ENCODE measurements at regions not wholly inside any gene's neighbourhood (a gene's known extent, or its start where the extent isn't known, plus 50 kb on each side); places are given as distances from the start of the nearest gene placed in this dataset.
A peak's percentile ranks its signal among the peaks of the same experiment; 100 is the strongest.

DNA sequence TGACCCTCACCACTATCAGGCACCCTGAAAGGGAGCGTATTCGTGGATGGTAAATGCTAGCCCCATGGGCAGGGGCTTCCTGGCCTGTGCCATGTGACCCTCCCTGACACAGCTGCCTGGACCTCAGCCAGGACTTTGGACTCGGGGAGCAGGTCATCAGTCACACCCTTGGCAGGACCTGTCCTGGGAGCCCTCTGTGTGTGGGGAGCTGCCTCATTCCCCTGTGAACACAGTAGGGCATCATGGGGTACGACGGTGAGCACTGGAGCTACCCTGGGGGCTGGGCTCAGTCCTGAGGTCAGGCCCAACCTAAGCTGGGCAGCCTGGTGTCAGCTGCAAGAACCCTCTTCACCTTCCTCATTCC is 129.3 kb upstream of the FAM20C start:
- in situ Hi-C loops (cut with MboI; ENCODE audit: low sequenced_read_pairs in 4 of 4), result no loop called here
- H3K4me1 ChIP-seq, result peaks cover 3 to 30% of the 10 kb centered on the region in 2 donors

DNA sequence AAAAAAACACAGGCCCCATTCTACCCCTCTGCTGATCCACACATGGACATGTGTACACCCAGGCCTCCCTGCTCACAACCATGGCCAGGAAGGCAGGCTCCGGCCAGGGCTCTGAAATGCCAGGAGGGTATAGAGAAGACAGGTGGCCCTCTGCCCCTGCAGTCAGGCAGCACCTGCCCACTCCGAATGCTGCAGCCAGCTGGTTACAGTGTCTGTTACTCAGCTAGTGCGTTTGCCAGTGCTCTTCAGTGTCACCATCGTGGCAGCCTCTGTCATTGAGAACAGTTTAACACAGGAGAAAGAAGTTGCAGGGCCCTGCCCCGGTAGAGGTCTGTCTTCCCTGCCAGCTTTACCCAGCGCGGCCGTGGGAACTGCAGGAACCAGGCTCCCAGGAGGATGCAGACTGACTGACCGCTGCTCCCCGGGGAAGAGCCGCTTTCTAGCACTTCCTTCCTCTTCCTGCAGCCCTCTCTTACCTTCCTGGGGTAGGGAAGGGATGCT is 128.8 kb upstream of the FAM20C start:
- Histone ChIP-seq H3K36me3 (no peaks in the 10 kb centered on the region), H3K4me1 (peaks cover 3 to 30% of the 10 kb centered on the region in 2 donors), H3K27me3 (no peaks in the 10 kb centered on the region), H3K9me3 (no peaks in the 10 kb centered on the region), H3K27ac (no peak overlapping the region), H3K4me3 (no peak overlapping the region)
- ATAC-seq (peak in 1 of 2 donors; percentile 19), DNase-seq (peak in 1 of 2 donors; percentile 22)
- in situ Hi-C loops (cut with MboI; ENCODE audit: low sequenced_read_pairs in 4 of 4), result no loop called here
- TF ChIP-seq, protein P1, sequence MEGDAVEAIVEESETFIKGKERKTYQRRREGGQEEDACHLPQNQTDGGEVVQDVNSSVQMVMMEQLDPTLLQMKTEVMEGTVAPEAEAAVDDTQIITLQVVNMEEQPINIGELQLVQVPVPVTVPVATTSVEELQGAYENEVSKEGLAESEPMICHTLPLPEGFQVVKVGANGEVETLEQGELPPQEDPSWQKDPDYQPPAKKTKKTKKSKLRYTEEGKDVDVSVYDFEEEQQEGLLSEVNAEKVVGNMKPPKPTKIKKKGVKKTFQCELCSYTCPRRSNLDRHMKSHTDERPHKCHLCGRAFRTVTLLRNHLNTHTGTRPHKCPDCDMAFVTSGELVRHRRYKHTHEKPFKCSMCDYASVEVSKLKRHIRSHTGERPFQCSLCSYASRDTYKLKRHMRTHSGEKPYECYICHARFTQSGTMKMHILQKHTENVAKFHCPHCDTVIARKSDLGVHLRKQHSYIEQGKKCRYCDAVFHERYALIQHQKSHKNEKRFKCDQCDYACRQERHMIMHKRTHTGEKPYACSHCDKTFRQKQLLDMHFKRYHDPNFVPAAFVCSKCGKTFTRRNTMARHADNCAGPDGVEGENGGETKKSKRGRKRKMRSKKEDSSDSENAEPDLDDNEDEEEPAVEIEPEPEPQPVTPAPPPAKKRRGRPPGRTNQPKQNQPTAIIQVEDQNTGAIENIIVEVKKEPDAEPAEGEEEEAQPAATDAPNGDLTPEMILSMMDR (IDR thresholded peaks at IDR 0.05 in 4 of 5, conservative IDR thresholded peaks at IDR 0.05 in 1 of 5), result no peak
- no peak for TF ChIP-seq POLR2A (IDR thresholded peaks at IDR 0.05)
- intact Hi-C loops (cut with DNase I; ENCODE audit: low total_unique reads), result no loop called here

More for the DNA sequence above, 129.3 kb upstream of the FAM20C start:
- Histone ChIP-seq H3K36me3 (no peaks in the 10 kb centered on the region), H3K4me3 (no peak overlapping the region), H3K9me3 (no peaks in the 10 kb centered on the region), H3K27ac (no peak overlapping the region), H3K27me3 (no peaks in the 10 kb centered on the region)
- no peak for DNase-seq
- intact Hi-C loops (cut with DNase I; ENCODE audit: low total_unique reads), result no loop called here
- TF ChIP-seq, protein P1 (IDR thresholded peaks at IDR 0.05 in 4 of 5, conservative IDR thresholded peaks at IDR 0.05 in 1 of 5), result no peak
- TF ChIP-seq POLR2A (IDR thresholded peaks at IDR 0.05), result no peak
- ATAC-seq, result no peak

DNA sequence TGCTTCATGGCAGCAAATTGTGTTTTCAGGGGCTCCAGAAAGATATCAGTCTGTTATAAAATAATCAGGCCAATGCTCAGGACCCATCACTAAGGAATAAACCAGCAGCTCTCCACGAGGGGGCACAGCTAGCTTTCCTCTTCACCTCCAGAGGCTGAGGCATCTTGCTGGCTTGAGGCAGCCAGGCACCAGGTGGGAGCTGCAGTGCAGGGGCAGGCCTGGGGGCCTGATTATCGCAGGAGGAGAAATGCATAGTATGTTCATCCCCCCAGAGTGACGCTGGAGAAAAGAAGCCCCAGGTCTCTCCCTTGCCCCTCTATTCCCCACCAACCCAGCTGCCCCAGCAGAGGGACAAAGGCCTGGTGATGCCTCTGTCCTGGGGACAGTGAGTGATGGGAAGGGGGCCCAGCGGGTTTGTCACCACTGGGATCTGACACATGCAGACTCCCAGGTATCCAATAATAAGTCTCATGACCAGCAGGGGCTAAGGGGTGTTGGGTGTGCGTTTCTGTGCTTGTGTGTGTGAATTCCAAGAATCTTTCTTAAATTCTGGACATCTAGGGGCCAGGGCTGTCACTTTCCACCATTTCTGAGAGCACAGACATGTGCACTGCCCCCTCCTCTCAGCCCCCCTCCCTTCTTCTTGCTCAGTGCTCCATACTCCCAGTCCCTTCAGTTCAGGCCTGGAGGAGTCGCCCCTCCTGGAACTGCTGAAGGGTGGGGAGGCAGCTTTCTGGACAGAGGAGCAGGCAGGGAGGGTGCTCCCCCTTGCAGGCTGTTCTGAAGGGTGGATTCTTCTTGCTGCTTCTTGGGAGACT is 128.1 kb upstream of the FAM20C start:
- Histone ChIP-seq H3K27ac (peak overlapping the region in 1 of 4 donors; percentile 61), H3K4me1 (peaks cover 3 to 30% of the 10 kb centered on the region in 2 donors), H3K36me3 (no peaks in the 10 kb centered on the region), H3K9me3 (no peaks in the 10 kb centered on the region), H3K4me3 (no peak overlapping the region), H3K27me3 (no peaks in the 10 kb centered on the region)
- in situ Hi-C loops (cut with MboI; ENCODE audit: low sequenced_read_pairs in 4 of 4), result no loop called here
- intact Hi-C loops (cut with DNase I; ENCODE audit: low total_unique reads), result no loop called here
- TF ChIP-seq POLR2A (IDR thresholded peaks at IDR 0.05), result no peak
- TF ChIP-seq, protein P1 (IDR thresholded peaks at IDR 0.05 in 4 of 5, conservative IDR thresholded peaks at IDR 0.05 in 1 of 5), result peak in 4 of 5 experiments; percentile 8 to 39 (median 31)
- ATAC-seq, result peak in 1 of 2 donors; percentile 49
- peak in 1 of 2 donors; percentile 32 for DNase-seq

DNA sequence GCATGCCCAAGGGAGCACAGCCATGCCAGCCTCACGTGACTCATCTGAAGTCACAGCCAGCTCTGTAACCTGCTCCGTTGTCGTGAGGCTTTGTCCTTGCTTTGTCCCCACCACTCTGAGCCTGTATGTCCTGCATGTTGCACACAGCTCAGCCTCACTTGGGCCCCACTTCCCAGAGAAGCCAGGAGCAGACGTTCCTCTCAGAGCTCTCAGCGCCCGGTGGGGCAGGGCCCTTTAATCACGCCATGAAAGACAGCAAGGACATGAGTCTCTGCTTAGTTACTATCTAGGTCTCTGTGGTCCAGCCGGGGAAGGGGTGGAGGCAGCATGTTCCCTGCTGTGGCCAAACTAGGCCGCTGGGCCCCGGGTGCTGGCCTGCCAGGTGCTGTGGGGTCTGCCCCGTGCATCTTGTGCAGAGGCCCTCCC is 127.4 kb upstream of the FAM20C start:
- in situ Hi-C loops (cut with MboI; ENCODE audit: low sequenced_read_pairs in 4 of 4) (no loop called here), intact Hi-C loops (cut with DNase I; ENCODE audit: low total_unique reads) (no loop called here)
- Histone ChIP-seq H3K27me3 (no peaks in the 10 kb centered on the region), H3K4me1 (peaks cover 3 to 30% of the 10 kb centered on the region in 2 donors), H3K9me3 (no peaks in the 10 kb centered on the region), H3K27ac (peak overlapping the region in 2 of 4 donors; percentile 22 to 61), H3K36me3 (no peaks in the 10 kb centered on the region), H3K4me3 (no peak overlapping the region)
- TF ChIP-seq, protein P1 (IDR thresholded peaks at IDR 0.05 in 4 of 5, conservative IDR thresholded peaks at IDR 0.05 in 1 of 5), result no peak
- TF ChIP-seq POLR2A (IDR thresholded peaks at IDR 0.05), result no peak
- peak; percentile 36 to 49 for DNase-seq
- ATAC-seq, result peak; percentile 69 to 85

Measured in gastrocnemius medialis (tissue), 4 donors.